ENCODE measurements at regions not wholly inside any gene's neighbourhood (a gene's known extent, or its start where the extent isn't known, plus 50 kb on each side); places are given as distances from the start of the nearest gene placed in this dataset.

GRCh38 chr7:7127773-7128172 lies 54.6 kb upstream of the C1GALT1 start:
- TF ChIP-seq CTCF (IDR thresholded peaks at IDR 0.05) (no peak), POLR2A (IDR thresholded peaks at IDR 0.05; ENCODE audit: low read length) (no peak), ZFP36 (IDR thresholded peaks at IDR 0.05; ENCODE audit: borderline replicate concordance, partially characterized antibody) (no peak)

Data from A549 (cell line).